Right ventricle myocardium inferior (tissue), 1 donor: ENCODE measurements at regions not wholly inside any gene's neighbourhood (a gene's known extent, or its start where the extent isn't known, plus 50 kb on each side); places are given as distances from the start of the nearest gene placed in this dataset.

Experiments used
- ATAC-seq: fragments of 200-7000 bp; cut with Tn5 transposase; one replicate; pipeline ENCODE4 v1.9.1; 2020; ENCODE audit warnings: mild to moderate bottlenecking, moderate library complexity
- DNase-seq: peaks from one replicate; pipeline ENCODE4 v3.0.0; 2021; ENCODE audit errors: missing footprints
- intact Hi-C: fragments of 100-400 bp; cut with DNase I; formaldehyde crosslinking; loops from one replicate; pipeline ENCODE4 v1.11.0; 2022
- donor health status: DM: no; HTN: yes; CAD: no; lungs with severe emphysema.

- intact Hi-C loops, result no loop called here
- no peak for DNase-seq
Measured at GRCh38 chr9:11743356-11743755, 949.8 kb upstream of the TYRP1 start.

GRCh38 chr9:11749396-11749795, 943.8 kb upstream of the TYRP1 start:
- intact Hi-C loops, result no loop called here
- DNase-seq (no peak), ATAC-seq (no peak)

More at GRCh38 chr9:11743356-11743755, 949.8 kb upstream of the TYRP1 start:
- no peak for ATAC-seq

GRCh38 chr9:11755951-11756350, 937.2 kb upstream of the TYRP1 start:
- intact Hi-C loops, result no loop called here
- ATAC-seq, result no peak
- no peak for DNase-seq

DNA sequence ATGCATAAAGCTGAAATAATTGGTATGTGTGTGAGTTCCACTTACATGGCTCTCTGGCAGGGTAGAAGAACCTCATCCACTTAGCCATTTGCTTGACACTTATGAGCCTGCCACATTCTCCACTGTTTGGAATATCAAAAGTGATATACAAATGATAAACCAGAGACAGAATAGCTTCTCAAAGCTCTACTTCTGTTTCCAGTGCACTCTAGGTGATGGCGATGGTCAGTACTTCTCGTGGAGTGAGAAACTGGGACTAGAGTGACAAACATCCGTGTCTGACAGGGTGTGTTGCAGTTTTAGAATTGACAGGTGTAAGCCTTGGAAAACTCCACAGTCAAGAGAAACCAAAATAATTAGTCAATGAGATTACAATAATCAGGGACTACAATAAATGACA, 935.8 kb upstream of the TYRP1 start:
- DNase-seq (no peak), ATAC-seq (no peak)
- intact Hi-C loops, result no loop called here

- intact Hi-C loops, result no loop called here
- no peak for DNase-seq
- ATAC-seq, result no peak
Measured at GRCh38 chr9:11758016-11758415, 935.2 kb upstream of the TYRP1 start.

GRCh38 chr9:11779971-11780370, 913.2 kb upstream of the TYRP1 start:
- intact Hi-C loops, result no loop called here
- DNase-seq, result no peak
- ATAC-seq, result no peak

DNA sequence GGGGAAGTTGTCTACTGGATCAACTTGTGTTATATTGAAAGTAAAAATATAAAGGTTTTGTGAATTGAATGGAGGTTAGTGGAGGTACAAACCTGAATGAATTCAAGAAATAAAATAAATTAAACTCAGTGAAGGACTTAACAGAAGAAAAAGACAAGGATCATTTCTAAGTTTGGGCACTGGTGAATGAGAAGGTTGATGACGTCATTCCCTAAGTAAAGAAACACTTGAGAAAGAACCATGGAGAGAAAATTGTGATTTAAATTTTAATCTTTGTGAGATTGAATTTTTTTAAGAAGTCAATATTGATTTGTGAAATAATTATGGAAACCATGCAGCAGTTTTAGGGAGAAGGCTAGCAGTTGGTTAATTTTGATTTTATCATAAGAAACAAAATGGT, 900.3 kb upstream of the TYRP1 start:
- intact Hi-C loops, result no loop called here
- ATAC-seq (no peak), DNase-seq (no peak)

DNA sequence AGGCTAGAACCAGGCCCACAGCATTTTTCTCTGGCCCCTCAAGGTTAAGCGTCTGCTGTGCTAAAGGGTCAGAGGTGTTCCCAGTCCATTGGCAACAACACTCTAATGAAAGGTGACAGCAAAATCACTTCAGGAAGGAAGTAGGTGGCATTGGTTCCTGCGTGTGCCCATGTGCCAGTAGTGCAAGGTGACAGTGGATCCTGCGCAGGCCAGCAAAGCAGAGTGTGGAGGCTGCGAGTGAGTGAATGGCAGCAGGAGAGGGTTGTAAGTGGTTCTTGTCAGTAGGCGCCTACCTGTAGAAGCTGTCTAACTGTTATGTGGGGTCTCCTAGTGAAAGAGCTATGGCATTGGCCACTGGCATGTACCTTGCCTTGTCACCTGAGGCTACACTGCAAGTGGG, 898.2 kb upstream of the TYRP1 start:
- ATAC-seq (no peak), DNase-seq (no peak)
- intact Hi-C loops, result no loop called here

DNA sequence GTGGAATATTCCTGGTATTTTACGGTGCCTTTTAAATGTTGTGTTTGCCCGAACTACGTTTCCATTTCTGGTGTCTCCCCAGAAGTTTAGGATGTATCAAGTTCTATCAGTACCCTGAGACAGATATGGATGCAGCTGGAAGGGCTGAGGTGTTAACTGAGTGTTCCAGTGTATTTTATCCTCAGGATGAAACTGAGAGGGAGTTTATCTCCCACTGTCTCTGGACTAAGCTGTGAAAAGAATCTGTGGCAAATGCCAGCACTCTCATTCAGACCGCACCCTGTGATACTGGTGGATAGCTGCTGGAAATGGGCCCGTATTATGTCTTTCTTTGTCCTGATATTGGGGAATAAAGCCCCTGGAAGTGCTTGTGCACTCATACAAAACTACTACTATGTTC, 887.2 kb upstream of the TYRP1 start:
- intact Hi-C loops, result no loop called here
- no peak for ATAC-seq

GRCh38 chr9:11821306-11821975, 871.7 kb upstream of the TYRP1 start:
- ATAC-seq, result no peak
- no peak for DNase-seq
- intact Hi-C loops, result no loop called here

More for the DNA sequence above, 887.2 kb upstream of the TYRP1 start:
- DNase-seq, result no peak

- ATAC-seq, result no peak
Measured at GRCh38 chr9:11828201-11828600, 865.0 kb upstream of the TYRP1 start.

DNA sequence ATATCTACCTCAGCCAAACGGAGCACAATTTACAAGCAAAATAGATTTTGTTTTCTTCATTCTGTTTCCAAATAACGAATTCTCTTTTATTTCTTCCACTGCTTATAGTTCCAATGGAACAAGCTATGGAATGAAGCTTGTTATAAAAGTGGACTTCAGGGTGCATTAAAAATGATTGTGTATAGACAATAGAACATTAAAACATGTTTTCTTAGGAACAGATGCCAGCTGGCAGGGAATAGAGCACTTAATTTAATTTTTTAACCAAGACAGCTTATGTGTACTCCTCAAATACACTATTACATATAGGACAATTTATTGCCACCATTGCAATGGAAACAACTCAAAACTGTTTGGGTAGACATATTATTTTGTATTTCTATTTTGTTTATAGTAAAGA, 860.1 kb upstream of the TYRP1 start:
- DNase-seq, result no peak
- intact Hi-C loops, result no loop called here
- ATAC-seq, result no peak

More at GRCh38 chr9:11828201-11828600, 865.0 kb upstream of the TYRP1 start:
- intact Hi-C loops, result no loop called here
- DNase-seq, result no peak

- no peak for ATAC-seq
- intact Hi-C loops, result no loop called here
- DNase-seq, result no peak
Measured at GRCh38 chr9:11868795-11869194, 824.4 kb upstream of the TYRP1 start.

- ATAC-seq (no peak), DNase-seq (no peak)
- intact Hi-C loops, result no loop called here
Measured at GRCh38 chr9:11871852-11872251, 821.3 kb upstream of the TYRP1 start.

- intact Hi-C loops, result no loop called here
- DNase-seq (no peak), ATAC-seq (no peak)
Measured at GRCh38 chr9:11872471-11872870, 820.7 kb upstream of the TYRP1 start.

DNA sequence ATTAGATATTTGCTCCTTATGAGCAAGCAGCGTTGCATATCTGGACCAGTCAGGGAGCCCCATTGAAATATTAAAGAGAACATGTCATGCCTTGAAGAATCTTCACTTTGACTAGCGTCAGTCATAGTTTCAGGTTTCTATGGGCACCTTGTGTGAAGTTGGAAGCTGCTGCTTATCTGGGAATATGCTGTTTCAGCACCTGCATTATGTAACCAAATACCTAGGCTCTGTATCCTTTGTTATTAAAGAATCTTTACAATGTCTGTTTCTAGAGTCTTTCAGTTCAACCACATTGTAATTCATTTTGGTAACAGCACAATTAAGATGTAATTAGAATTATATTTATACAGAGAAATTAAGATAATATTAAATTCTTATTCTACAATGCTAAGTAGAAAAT, 818.8 kb upstream of the TYRP1 start:
- no peak for DNase-seq
- ATAC-seq, result no peak
- intact Hi-C loops, result no loop called here

DNA sequence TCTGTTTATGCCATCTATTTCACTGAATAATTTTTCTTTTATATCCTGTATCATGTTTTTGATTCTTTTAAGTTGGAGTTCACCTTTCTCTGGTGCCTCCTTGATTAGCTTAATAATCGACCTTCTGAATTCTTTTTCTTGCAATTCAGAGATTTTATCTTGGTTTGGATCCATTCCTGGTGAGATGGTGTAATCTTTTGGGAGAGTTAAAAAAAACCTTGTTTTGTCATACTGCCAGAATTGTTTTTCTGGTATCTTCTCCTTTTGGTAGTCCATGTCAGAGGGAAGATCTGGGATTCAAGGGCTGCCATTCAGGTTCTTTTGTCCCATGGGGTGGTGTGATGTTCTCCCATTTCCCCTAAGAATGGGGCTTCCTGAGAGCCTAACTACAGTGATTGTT, 800.8 kb upstream of the TYRP1 start:
- ATAC-seq, result no peak
- DNase-seq, result no peak
- intact Hi-C loops, result no loop called here

DNA sequence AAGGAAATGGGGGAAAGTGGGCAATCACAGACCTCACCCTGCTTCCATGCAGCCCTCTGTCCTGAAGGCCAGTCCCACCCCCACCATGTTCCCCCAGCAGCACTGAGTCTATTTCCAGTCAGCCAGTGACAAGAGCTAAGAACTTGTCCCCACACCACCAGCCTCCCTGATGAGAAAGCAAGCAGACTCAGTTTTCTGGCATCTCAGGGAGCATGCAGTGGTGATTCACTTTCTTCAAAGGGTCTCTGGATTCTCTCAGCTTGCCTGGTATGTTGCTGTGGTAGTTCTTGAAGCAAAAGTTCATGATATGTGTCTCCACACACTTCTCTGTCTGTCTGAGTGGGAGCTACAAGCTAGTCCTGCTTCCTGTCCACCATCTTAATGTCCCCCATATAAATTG, 799.9 kb upstream of the TYRP1 start:
- intact Hi-C loops, result no loop called here
- DNase-seq, result no peak
- no peak for ATAC-seq

DNA sequence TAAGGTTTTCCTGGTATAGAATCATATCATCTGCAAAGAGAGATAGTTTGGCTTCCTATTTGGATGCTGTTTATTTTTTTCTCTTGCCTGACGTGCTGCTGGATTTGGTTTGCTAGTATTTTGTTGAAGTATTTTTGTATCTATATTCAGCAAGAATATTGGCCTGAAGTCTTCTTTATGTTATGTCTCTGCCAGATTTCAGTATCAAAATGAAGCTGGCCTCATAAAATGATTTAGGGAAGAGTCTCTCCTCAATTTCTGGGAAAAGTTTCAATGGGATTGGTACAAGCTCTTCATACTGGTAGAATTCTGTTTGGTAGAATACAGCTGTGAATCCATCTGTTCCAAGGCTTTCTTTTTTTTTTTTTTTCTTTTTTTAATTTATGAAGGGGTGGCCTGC, 799.0 kb upstream of the TYRP1 start:
- no peak for DNase-seq
- no peak for ATAC-seq
- intact Hi-C loops, result no loop called here

- intact Hi-C loops, result no loop called here
- ATAC-seq, result no peak
- DNase-seq, result no peak
Measured at GRCh38 chr9:11902610-11903009, 790.6 kb upstream of the TYRP1 start.

DNA sequence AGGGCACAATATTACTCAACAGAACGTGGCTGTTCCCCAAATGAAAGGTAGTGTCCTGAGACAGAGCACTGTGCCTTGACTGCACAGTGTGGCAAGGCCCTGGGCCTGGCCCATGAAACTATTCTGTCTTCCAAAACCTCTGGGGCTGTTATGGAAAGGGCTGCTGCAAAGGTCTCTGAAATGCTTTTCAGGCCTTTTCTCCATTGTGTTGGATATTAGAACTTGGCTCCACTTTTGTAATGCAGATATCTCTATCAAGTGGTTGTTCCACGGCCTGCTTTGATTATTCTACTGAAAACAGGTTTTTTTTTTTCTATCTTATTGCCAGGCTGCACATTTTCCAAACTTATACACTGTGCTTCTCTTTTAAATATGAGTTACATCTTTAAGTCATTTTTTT, 777.5 kb upstream of the TYRP1 start:
- intact Hi-C loops, result no loop called here
- DNase-seq, result no peak

More for the DNA sequence above, 777.5 kb upstream of the TYRP1 start:
- ATAC-seq, result no peak
